ENCODE measurements at regions not wholly inside any gene's neighbourhood (a gene's known extent, or its start where the extent isn't known, plus 50 kb on each side); places are given as distances from the start of the nearest gene placed in this dataset.

GRCh38 chr12:4223273-4223845 lies 50.2 kb upstream of the CCND2 start:
- no peak for DNase-seq (ENCODE audit: extremely low read depth, low read depth)
- TF ChIP-seq CTCF (IDR thresholded peaks at IDR 0.05; ENCODE audit: low read depth, low read length), result no peak

- DNase-seq (ENCODE audit: extremely low read depth, low read depth), result no peak
- no peak for TF ChIP-seq CTCF (IDR thresholded peaks at IDR 0.05; ENCODE audit: low read depth, low read length)
These were observed 52.3 kb upstream of the CCND2 start for GRCh38 chr12:4221258-4221620.

GRCh38 chr12:4220536-4221257 lies 52.9 kb upstream of the CCND2 start:
- TF ChIP-seq CTCF (IDR thresholded peaks at IDR 0.05; ENCODE audit: low read depth, low read length), result no peak
- no peak for DNase-seq (ENCODE audit: extremely low read depth, low read depth)

- no peak for DNase-seq (ENCODE audit: extremely low read depth, low read depth)
- no peak for TF ChIP-seq CTCF (IDR thresholded peaks at IDR 0.05; ENCODE audit: low read depth, low read length)
These were observed 56.5 kb upstream of the CCND2 start for GRCh38 chr12:4217091-4217490.

- no peak for TF ChIP-seq CTCF (IDR thresholded peaks at IDR 0.05; ENCODE audit: low read depth, low read length)
- DNase-seq (ENCODE audit: extremely low read depth, low read depth), result no peak
These were observed 57.2 kb upstream of the CCND2 start for GRCh38 chr12:4216187-4216927.

- no peak for DNase-seq (ENCODE audit: extremely low read depth, low read depth)
- no peak for TF ChIP-seq CTCF (IDR thresholded peaks at IDR 0.05; ENCODE audit: low read depth, low read length)
These were observed 58.1 kb upstream of the CCND2 start for GRCh38 chr12:4215229-4216186.

All from AG09319 (cell line).